ENCODE measurements at regions not wholly inside any gene's neighbourhood (a gene's known extent, or its start where the extent isn't known, plus 50 kb on each side); places are given as distances from the start of the nearest gene placed in this dataset.
"Not testable (repeated sequence)": the region's sequence is repeated elsewhere in the genome, so short reads cannot be mapped to it uniquely, and the experiment has no call there.

DNA sequence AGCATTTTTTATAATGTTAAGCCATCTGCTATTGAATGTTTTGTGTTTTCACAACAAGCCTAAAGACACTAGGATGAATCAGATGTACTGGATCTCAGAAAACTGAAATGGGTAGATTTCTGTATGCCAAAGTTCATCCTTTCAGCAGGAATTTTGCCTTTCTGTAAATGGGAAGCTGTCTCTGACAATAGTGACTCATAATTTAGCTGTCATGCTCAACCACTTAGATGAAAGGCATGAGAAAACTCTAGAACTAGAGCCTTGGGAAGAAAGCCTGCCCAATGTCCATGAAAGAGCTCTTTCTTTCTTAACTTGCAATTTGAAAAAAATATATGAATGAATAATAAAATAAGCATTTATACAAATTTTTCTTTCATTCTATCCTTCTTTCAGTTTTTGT is 616.0 kb upstream of the EDIL3 start:
- TF ChIP-seq, protein P1, sequence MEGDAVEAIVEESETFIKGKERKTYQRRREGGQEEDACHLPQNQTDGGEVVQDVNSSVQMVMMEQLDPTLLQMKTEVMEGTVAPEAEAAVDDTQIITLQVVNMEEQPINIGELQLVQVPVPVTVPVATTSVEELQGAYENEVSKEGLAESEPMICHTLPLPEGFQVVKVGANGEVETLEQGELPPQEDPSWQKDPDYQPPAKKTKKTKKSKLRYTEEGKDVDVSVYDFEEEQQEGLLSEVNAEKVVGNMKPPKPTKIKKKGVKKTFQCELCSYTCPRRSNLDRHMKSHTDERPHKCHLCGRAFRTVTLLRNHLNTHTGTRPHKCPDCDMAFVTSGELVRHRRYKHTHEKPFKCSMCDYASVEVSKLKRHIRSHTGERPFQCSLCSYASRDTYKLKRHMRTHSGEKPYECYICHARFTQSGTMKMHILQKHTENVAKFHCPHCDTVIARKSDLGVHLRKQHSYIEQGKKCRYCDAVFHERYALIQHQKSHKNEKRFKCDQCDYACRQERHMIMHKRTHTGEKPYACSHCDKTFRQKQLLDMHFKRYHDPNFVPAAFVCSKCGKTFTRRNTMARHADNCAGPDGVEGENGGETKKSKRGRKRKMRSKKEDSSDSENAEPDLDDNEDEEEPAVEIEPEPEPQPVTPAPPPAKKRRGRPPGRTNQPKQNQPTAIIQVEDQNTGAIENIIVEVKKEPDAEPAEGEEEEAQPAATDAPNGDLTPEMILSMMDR (IDR thresholded peaks at IDR 0.05), result no peak
- TF ChIP-seq EP300 (IDR thresholded peaks at IDR 0.05) (no peak), POLR2A (IDR thresholded peaks at IDR 0.05) (no peak)
- no peaks in the 10 kb centered on the region for H3K4me1 ChIP-seq
- no peak for DNase-seq (ENCODE audit: low spot score in 2 of 2)

DNA sequence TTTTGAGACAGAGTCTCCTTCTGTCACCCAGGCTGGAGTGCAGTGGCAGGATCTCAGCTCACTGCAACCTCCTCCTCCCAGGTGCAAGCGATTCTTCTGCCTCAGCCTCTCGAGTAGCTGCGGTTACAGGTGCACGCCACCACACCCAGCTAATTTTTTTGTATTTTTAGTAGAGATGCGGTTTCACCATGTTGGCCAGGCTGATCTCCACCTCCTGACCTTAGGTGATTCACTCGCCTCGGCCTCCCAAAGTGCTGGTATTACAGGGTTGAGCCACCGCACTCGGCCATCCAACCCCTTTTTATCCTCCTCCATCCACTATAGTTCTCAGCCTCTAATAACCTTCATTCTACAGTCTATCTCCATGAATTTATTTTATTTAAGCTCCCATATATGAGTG is 617.3 kb upstream of the EDIL3 start:
- H3K27ac ChIP-seq; DNase-seq (ENCODE audit: low spot score in 2 of 2); H3K4me1 ChIP-seq; H3K9me3 ChIP-seq; H3K36me3 ChIP-seq; H3K4me3 ChIP-seq; H3K27me3 ChIP-seq: not testable (repeated sequence)
- WGBS, 2 donors, result 94% methylated on average over 9 of the region's 9 CpGs

More for the DNA sequence above, 616.0 kb upstream of the EDIL3 start:
- Histone ChIP-seq H3K27me3 (no peaks in the 10 kb centered on the region), H3K27ac (no peak overlapping the region), H3K9me3 (no peaks in the 10 kb centered on the region), H3K36me3 (no peaks in the 10 kb centered on the region), H3K4me3 (no peak overlapping the region)

DNA sequence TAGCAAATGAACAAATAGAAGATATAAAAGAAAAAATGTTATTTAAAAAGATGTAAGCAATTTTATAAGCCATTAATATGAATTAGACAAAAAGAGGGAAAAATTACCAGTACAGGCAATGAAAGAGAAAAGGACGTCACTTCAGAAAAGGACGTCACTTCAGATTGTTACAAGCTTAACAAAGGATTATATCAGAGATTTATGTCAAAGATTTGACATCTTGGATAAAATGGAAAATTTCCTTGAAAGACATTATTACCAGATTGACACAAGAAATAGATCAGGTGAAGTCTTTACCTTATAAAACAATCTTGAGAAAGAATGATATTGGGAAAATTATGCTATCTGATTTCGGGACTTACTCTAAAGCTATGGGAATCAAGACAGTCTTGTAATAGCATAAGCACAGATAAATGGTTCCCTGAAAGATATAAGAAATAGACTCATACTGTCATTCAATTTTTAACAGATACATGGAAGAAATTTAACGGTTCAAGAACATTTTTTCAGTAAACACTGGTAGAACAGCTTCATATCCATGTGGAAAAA is 625.4 kb upstream of the EDIL3 start:
- no peak for DNase-seq (ENCODE audit: low spot score in 2 of 2)
- H3K4me3 ChIP-seq, result no peak overlapping the region
- no peaks in the 10 kb centered on the region for H3K4me1 ChIP-seq
- 93 to 94% methylated on average over 4 of the region's 4 CpGs for WGBS, 2 donors
- H3K27me3 ChIP-seq, result no peaks in the 10 kb centered on the region
- H3K27ac ChIP-seq, result no peak overlapping the region
- TF ChIP-seq POLR2A (IDR thresholded peaks at IDR 0.05) (no peak), EP300 (IDR thresholded peaks at IDR 0.05) (no peak)
- no peaks in the 10 kb centered on the region for H3K9me3 ChIP-seq
- H3K36me3 ChIP-seq, result no peaks in the 10 kb centered on the region

DNA sequence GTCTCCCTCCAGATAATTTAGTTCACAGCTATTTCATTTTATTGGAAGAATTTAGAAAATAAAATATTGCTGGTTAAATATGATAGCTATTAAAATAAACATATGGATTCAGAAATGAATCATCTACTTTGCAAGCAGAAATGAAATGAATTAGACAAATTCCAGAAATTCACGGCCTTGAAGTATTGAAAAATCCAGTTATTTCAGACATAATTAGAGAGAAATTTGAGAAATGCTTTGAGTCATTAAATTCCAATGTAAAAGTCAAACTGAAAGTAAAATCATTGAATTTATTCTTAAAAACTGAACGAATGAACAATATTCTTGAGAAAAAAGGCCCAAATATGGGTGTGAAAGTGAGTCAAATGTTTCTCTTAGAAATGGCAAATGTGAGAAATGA is 632.6 kb upstream of the EDIL3 start:
- no peak for DNase-seq (ENCODE audit: low spot score in 2 of 2)
- no peak overlapping the region for H3K4me3 ChIP-seq
- WGBS, 2 donors, result 47 to 51% methylated on average over 2 of the region's 2 CpGs
- TF ChIP-seq, protein P1 (IDR thresholded peaks at IDR 0.05), result no peak
- TF ChIP-seq EP300 (IDR thresholded peaks at IDR 0.05), result no peak
- TF ChIP-seq POLR2A (IDR thresholded peaks at IDR 0.05), result no peak
- no peaks in the 10 kb centered on the region for H3K27me3 ChIP-seq
- no peaks in the 10 kb centered on the region for H3K4me1 ChIP-seq
- H3K36me3 ChIP-seq, result no peaks in the 10 kb centered on the region
- peaks cover 0 to 10% (median 0%) of the 10 kb centered on the region in 4 donors for H3K9me3 ChIP-seq
- no peak overlapping the region for H3K27ac ChIP-seq

DNA sequence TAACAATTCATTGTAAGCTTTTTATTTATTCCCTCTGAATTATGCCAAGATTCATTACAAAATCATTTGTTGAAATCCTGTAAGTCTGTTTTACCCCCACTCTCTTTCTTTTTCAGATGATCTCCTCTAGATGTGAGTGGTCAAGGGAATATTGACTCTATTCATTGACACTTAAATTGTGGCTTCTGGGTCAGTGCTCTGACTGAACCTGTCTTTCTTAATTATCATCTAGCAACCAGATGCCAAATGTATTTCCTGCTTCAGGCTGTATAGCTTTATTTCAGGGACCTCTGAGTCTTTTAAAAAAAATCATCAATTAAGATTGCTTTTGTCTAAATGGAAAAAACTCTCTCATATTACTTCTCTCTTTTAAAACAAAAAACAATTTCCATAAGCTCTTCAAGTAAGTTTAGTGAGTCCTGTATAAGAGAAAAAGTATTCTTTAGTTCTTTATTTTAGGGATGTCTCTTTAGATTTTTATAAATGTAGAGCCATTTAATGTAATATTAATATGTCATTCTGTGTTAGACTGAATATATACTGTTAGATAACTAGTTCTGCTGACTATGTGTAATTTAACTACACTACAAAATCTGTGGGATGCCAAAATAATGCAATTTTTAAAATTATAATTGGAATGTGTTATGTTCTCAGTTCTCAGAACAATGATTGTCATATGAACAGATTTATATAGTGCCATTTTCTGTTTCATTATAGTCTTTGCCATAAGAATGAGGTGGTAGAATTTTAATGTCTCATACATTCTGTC is 645.8 kb upstream of the EDIL3 start:
- H3K27me3 ChIP-seq, result no peaks in the 10 kb centered on the region
- H3K9me3 ChIP-seq, result no peaks in the 10 kb centered on the region
- H3K4me1 ChIP-seq, result no peaks in the 10 kb centered on the region
- DNase-seq (ENCODE audit: low spot score in 2 of 2), result no peak
- TF ChIP-seq POLR2A (IDR thresholded peaks at IDR 0.05) (no peak), EP300 (IDR thresholded peaks at IDR 0.05) (no peak)
- no peaks in the 10 kb centered on the region for H3K36me3 ChIP-seq
- no peak overlapping the region for H3K4me3 ChIP-seq
- no peak overlapping the region for H3K27ac ChIP-seq

DNA sequence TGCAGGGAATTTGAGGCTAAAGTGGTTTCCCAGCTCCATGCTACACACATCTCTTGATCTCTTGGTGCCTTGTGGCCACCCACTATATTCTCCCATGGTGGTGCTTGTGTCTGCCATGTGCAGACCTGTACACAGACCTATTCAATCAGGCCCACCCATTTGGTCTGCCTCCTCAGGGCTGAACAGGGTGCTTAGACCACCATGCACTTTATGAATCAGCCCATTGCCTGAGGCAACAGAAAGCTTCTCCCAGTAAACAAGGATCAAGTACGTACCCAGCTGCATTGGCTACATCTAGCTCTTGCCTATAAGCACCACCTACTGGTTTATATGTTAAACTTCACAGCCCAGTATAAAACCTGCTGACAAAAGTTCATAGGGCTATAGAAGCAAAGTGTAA is 664.3 kb upstream of the EDIL3 start:
- Histone ChIP-seq H3K9me3 (no peaks in the 10 kb centered on the region), H3K27me3 (no peaks in the 10 kb centered on the region), H3K4me3 (no peak overlapping the region), H3K27ac (no peak overlapping the region), H3K36me3 (no peaks in the 10 kb centered on the region), H3K4me1 (no peaks in the 10 kb centered on the region)
- WGBS, 2 donors, result 0% methylated on average over 1 of the region's 1 CpG
- no peak for DNase-seq (ENCODE audit: low spot score in 2 of 2)
- TF ChIP-seq EP300 (IDR thresholded peaks at IDR 0.05) (no peak), POLR2A (IDR thresholded peaks at IDR 0.05) (no peak)
- TF ChIP-seq, protein P1 (IDR thresholded peaks at IDR 0.05), result no peak
